HG02610 (cell line): ENCODE measurements at regions not wholly inside any gene's neighbourhood (a gene's known extent, or its start where the extent isn't known, plus 50 kb on each side); places are given as distances from the start of the nearest gene placed in this dataset.

Experiments
- ATAC-seq: cut with Tn5 transposase; IDR thresholded peaks from one replicate; pipeline ENCODE4 v1.9.1; 2021; ENCODE audit warnings: mild to moderate bottlenecking, moderate library complexity; ENCODE audit not compliant: unreplicated experiment

GRCh38 chr5:153883854-153884611 is 154.7 kb downstream of the FAM114A2 start:
- ATAC-seq = no peak

DNA sequence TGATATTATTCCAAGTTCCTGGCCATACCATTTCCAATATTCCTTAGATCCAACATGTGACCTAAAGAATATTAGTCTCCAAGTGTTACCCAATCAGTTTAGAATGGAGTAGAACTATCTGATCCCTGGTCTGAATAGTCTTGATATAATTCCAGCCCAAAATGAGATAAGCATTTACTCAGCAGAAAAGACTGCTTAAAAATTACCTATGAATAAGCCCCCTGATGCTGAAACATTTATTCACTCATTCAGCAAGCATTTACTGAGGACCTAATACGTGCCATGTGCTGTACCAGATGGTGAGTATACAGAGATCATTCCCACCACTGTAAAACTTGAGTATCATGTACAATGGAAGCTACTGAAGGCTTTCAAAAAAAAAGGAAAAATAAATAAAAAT is 157.0 kb downstream of the FAM114A2 start:
- no peak for ATAC-seq

GRCh38 chr5:153880106-153880505 is 158.6 kb downstream of the FAM114A2 start:
- no peak for ATAC-seq

DNA sequence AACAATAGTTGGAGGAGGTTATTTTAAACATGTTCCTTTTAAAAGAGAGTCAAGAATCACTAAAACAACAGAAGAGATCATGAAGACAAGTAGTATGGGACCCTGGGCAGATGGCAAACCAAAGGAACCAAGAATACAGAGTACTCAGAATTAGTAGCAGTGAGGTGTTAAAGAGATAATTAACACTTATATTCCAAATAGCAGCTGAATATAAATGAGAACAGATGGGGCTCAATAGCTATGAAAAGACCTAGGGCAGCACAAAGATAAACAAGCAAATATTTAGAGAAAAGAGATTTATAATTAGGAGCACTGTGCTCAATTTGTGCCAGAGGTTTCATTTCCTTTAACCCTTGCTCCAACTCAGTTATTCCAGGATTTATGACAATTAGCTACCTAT is 159.1 kb downstream of the FAM114A2 start:
- no peak for ATAC-seq

DNA sequence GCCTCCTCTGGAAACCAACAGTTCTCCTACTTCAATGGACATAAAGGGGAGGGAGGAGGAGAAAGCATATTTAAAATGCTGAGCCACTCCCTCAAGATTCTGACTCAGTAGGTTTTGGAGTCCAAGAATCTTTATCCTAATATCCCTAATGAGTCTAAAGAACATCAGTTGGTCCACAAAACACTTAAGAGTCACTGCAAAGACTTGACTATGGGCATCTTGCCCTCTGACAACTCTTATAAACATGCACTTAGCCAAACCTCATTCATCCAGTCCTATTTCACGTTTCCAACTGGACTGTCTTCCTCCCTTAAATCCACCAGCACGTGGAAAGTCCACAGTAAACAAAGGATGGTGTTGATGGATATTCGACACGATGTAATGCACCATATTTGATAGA is 172.5 kb downstream of the FAM114A2 start:
- no peak for ATAC-seq

DNA sequence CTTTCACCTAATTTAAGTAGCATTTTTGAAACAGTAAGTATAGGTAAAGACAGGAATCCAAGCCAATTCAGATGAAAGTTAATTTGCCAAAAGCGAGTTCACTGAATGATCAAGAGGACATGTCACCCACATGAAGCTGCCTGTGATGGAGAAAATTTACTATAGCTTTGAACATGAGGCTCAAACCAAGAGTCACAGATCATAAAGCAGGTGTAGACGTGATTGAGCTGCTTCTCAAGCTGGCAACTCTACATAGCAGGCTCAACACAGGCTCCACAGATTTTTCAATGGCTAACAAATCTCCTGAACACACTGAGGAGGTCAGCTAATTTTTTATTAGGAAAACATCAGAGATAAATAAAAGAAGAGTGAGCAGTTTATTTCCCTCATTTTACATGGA is 173.7 kb downstream of the FAM114A2 start:
- ATAC-seq = no peak

DNA sequence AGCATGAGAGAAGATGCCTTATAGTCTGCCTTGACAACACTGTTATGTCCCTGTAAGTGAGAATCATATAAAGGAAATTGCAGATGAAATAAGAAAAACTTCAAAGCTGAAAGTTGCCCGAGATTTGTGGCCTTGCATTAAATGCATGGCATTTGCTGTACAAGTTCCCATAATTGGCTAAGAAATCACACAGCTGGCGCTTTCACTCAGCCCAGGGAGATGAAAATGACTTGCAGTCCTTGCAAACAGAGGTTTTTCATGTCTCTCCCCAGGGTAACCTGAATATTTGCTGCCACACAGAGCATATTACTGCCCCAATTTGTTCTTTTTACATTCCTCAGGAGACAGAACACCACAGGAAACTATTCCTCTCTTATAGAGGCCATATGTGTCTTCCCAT is 174.8 kb downstream of the FAM114A2 start:
- no peak for ATAC-seq
